Islet precursor cell (in vitro differentiated cells): ENCODE measurements at regions not wholly inside any gene's neighbourhood (a gene's known extent, or its start where the extent isn't known, plus 50 kb on each side); places are given as distances from the start of the nearest gene placed in this dataset.
A peak's percentile ranks its signal among the peaks of the same experiment; 100 is the strongest.
"Not testable (repeated sequence)": the region's sequence is repeated elsewhere in the genome, so short reads cannot be mapped to it uniquely, and the experiment has no call there.

ENCODE experiments used
- DNase-seq: peaks from one replicate; pipeline ENCODE4 v3.0.0-alpha.2; 2018

- DNase-seq, result no peak
Observed at GRCh38 chr7:25672496-25672895, 444.2 kb upstream of the NPVF start.

GRCh38 chr7:25675789-25676474 is 447.6 kb upstream of the NPVF start:
- DNase-seq, result no peak

GRCh38 chr7:25677595-25677994 is 449.3 kb upstream of the NPVF start:
- no peak for DNase-seq

- no peak for DNase-seq
Observed at GRCh38 chr7:25678215-25678614, 449.9 kb upstream of the NPVF start.

- DNase-seq, result no peak
Observed at GRCh38 chr7:25680636-25681035, 452.4 kb upstream of the NPVF start.

- no peak for DNase-seq
Observed at GRCh38 chr7:25684360-25684759, 456.1 kb upstream of the NPVF start.

GRCh38 chr7:25686493-25686892 is 458.2 kb upstream of the NPVF start:
- DNase-seq, result no peak

GRCh38 chr7:25694211-25694610 is 457.8 kb upstream of the NFE2L3 start:
- no peak for DNase-seq

GRCh38 chr7:25694699-25695098 is 457.3 kb upstream of the NFE2L3 start:
- no peak for DNase-seq

GRCh38 chr7:25696571-25696970 is 455.4 kb upstream of the NFE2L3 start:
- DNase-seq, result no peak

- DNase-seq, result no peak
Observed at GRCh38 chr7:25698451-25699113, 453.4 kb upstream of the NFE2L3 start.

GRCh38 chr7:25700141-25700540 is 451.9 kb upstream of the NFE2L3 start:
- not testable (repeated sequence) for DNase-seq

GRCh38 chr7:25704413-25704812 is 447.6 kb upstream of the NFE2L3 start:
- DNase-seq, result no peak

GRCh38 chr7:25706764-25707163 is 445.2 kb upstream of the NFE2L3 start:
- no peak for DNase-seq

- DNase-seq, result no peak
Observed at GRCh38 chr7:25707768-25708620, 444.0 kb upstream of the NFE2L3 start.

- no peak for DNase-seq
Observed at GRCh38 chr7:25710959-25711358, 441.0 kb upstream of the NFE2L3 start.

- no peak for DNase-seq
Observed at GRCh38 chr7:25711940-25712339, 440.1 kb upstream of the NFE2L3 start.

- DNase-seq, result no peak
Observed at GRCh38 chr7:25712500-25712899, 439.5 kb upstream of the NFE2L3 start.

- no peak for DNase-seq
Observed at GRCh38 chr7:25714013-25714412, 438.0 kb upstream of the NFE2L3 start.

- DNase-seq, result peak; percentile 68
Observed at GRCh38 chr7:25716421-25716820, 435.6 kb upstream of the NFE2L3 start.

GRCh38 chr7:25718596-25718995 is 433.4 kb upstream of the NFE2L3 start:
- no peak for DNase-seq

GRCh38 chr7:25719190-25719896 is 432.7 kb upstream of the NFE2L3 start:
- DNase-seq, result no peak

- DNase-seq, result peak; percentile 58
Observed at GRCh38 chr7:25720427-25720826, 431.6 kb upstream of the NFE2L3 start.
